ENCODE measurements at regions not wholly inside any gene's neighbourhood (a gene's known extent, or its start where the extent isn't known, plus 50 kb on each side); places are given as distances from the start of the nearest gene placed in this dataset.

DNA sequence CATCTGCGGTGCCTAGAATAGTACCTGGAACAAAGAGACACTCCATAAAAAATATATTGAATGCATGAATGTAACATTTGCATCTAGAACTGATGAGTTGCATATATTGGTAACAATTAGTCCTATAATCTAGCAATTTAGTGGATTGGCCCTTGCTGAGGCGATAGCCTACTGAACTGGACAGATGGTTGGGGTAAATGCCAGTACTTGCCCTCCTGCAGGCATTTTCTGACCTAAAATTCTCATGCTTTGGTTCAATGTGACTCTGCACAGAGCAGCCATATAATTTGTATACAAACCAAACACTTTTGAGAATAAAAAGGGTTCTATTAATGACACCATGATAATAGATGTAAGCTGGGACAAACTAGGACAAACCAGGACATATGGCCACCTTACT lies 313.6 kb downstream of the OLFM3 start:
- no peak for TF ChIP-seq RAD21 (IDR thresholded peaks at IDR 0.05; ENCODE audit: low read depth)
- TF ChIP-seq CEBPB (IDR thresholded peaks at IDR 0.05): no peak
- TF ChIP-seq ZBTB7A (IDR thresholded peaks at IDR 0.05; ENCODE audit: low read depth): no peak
- TF ChIP-seq, protein P1, sequence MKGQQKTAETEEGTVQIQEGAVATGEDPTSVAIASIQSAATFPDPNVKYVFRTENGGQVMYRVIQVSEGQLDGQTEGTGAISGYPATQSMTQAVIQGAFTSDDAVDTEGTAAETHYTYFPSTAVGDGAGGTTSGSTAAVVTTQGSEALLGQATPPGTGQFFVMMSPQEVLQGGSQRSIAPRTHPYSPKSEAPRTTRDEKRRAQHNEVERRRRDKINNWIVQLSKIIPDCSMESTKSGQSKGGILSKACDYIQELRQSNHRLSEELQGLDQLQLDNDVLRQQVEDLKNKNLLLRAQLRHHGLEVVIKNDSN (IDR thresholded peaks at IDR 0.05): no peak
- TF ChIP-seq TCF12 (IDR thresholded peaks at IDR 0.05; ENCODE audit: low read depth): no peak
- TF ChIP-seq, protein P2, sequence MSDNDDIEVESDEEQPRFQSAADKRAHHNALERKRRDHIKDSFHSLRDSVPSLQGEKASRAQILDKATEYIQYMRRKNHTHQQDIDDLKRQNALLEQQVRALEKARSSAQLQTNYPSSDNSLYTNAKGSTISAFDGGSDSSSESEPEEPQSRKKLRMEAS (IDR thresholded peaks at IDR 0.05): no peak
- TF ChIP-seq TEAD4 (IDR thresholded peaks at IDR 0.05): no peak
- no peak for TF ChIP-seq EGR1 (IDR thresholded peaks at IDR 0.05)
- no peak for TF ChIP-seq YY1 (IDR thresholded peaks at IDR 0.05; ENCODE audit: low read depth)
- no peak for TF ChIP-seq NFIC (IDR thresholded peaks at IDR 0.05)
- TF ChIP-seq CREB1 (IDR thresholded peaks at IDR 0.05; ENCODE audit: low read depth): no peak
- TF ChIP-seq FOXM1 (IDR thresholded peaks at IDR 0.05; ENCODE audit: borderline replicate concordance, low read depth): no peak
- TF ChIP-seq, protein P3, sequence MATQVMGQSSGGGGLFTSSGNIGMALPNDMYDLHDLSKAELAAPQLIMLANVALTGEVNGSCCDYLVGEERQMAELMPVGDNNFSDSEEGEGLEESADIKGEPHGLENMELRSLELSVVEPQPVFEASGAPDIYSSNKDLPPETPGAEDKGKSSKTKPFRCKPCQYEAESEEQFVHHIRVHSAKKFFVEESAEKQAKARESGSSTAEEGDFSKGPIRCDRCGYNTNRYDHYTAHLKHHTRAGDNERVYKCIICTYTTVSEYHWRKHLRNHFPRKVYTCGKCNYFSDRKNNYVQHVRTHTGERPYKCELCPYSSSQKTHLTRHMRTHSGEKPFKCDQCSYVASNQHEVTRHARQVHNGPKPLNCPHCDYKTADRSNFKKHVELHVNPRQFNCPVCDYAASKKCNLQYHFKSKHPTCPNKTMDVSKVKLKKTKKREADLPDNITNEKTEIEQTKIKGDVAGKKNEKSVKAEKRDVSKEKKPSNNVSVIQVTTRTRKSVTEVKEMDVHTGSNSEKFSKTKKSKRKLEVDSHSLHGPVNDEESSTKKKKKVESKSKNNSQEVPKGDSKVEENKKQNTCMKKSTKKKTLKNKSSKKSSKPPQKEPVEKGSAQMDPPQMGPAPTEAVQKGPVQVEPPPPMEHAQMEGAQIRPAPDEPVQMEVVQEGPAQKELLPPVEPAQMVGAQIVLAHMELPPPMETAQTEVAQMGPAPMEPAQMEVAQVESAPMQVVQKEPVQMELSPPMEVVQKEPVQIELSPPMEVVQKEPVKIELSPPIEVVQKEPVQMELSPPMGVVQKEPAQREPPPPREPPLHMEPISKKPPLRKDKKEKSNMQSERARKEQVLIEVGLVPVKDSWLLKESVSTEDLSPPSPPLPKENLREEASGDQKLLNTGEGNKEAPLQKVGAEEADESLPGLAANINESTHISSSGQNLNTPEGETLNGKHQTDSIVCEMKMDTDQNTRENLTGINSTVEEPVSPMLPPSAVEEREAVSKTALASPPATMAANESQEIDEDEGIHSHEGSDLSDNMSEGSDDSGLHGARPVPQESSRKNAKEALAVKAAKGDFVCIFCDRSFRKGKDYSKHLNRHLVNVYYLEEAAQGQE (IDR thresholded peaks at IDR 0.05; ENCODE audit: low read depth): no peak

DNA sequence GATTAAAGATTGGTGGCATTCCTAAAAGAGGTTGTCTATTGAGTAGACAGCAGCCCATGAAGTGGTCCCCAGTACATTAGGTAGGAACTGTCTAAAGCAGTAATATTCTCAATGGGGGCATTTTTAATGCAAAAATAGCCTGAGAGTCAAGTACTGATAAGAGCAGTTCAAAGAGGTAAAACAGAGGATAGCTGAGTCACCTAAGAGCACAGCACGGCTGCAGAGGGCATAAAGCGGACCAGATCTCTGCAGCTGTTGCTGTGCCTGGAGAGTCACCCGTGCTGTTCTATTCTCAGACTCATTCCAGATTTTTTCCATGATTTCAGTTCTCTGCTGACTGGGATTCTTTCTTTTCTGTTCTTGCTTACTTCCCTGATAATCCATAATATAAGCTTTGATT lies 313.2 kb downstream of the OLFM3 start:
- TF ChIP-seq FOXM1 (IDR thresholded peaks at IDR 0.05; ENCODE audit: borderline replicate concordance, low read depth) (no peak), RAD21 (IDR thresholded peaks at IDR 0.05; ENCODE audit: low read depth) (no peak), EP300 (IDR thresholded peaks at IDR 0.05; ENCODE audit: borderline replicate concordance) (no peak), ZBTB7A (IDR thresholded peaks at IDR 0.05; ENCODE audit: low read depth) (no peak), TAF1 (IDR thresholded peaks at IDR 0.05; ENCODE audit: low read depth) (no peak), CEBPB (IDR thresholded peaks at IDR 0.05) (no peak), NFIC (IDR thresholded peaks at IDR 0.05) (no peak), EGR1 (IDR thresholded peaks at IDR 0.05) (no peak), YY1 (IDR thresholded peaks at IDR 0.05; ENCODE audit: low read depth) (no peak), CREB1 (IDR thresholded peaks at IDR 0.05; ENCODE audit: low read depth) (no peak), TEAD4 (IDR thresholded peaks at IDR 0.05) (no peak), TCF12 (IDR thresholded peaks at IDR 0.05; ENCODE audit: low read depth) (no peak)
- TF ChIP-seq, protein P3 (IDR thresholded peaks at IDR 0.05; ENCODE audit: low read depth): no peak
- TF ChIP-seq, protein P2 (IDR thresholded peaks at IDR 0.05): no peak
- TF ChIP-seq, protein P1 (IDR thresholded peaks at IDR 0.05): no peak

DNA sequence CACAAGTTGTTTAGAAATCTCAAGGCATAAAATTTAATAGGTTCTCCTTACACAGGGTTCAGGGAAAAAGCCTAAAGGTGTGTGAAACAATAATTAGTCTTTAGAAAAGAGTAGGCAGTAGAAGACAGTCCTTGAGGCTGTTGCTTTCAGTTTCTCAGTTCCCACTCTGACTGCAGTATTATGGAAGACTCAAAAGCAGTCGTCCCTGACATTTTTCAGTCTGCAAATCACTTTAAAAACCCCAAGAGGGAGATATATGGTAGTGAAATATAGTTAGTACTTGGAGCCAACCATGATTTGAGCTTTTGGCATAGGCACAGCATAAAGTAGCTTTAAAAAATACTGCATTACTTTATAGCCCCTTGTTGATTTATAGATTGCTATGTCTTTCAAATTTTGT lies 299.7 kb downstream of the OLFM3 start:
- no peak for TF ChIP-seq TEAD4 (IDR thresholded peaks at IDR 0.05)
- TF ChIP-seq NFIC (IDR thresholded peaks at IDR 0.05): no peak
- TF ChIP-seq YY1 (IDR thresholded peaks at IDR 0.05; ENCODE audit: low read depth): no peak
- no peak for TF ChIP-seq TCF12 (IDR thresholded peaks at IDR 0.05; ENCODE audit: low read depth)
- no peak for TF ChIP-seq EGR1 (IDR thresholded peaks at IDR 0.05)
- TF ChIP-seq, protein P1 (IDR thresholded peaks at IDR 0.05): no peak
- no peak for TF ChIP-seq CEBPB (IDR thresholded peaks at IDR 0.05)
- TF ChIP-seq, protein P3 (IDR thresholded peaks at IDR 0.05; ENCODE audit: low read depth): no peak
- TF ChIP-seq RAD21 (IDR thresholded peaks at IDR 0.05; ENCODE audit: low read depth): no peak
- TF ChIP-seq CREB1 (IDR thresholded peaks at IDR 0.05; ENCODE audit: low read depth): no peak
- TF ChIP-seq, protein P2 (IDR thresholded peaks at IDR 0.05): no peak
- TF ChIP-seq TAF1 (IDR thresholded peaks at IDR 0.05; ENCODE audit: low read depth): no peak
- no peak for TF ChIP-seq FOXM1 (IDR thresholded peaks at IDR 0.05; ENCODE audit: borderline replicate concordance, low read depth)
- TF ChIP-seq EP300 (IDR thresholded peaks at IDR 0.05; ENCODE audit: borderline replicate concordance): no peak
- TF ChIP-seq ZBTB7A (IDR thresholded peaks at IDR 0.05; ENCODE audit: low read depth): no peak

Data from Ishikawa (cell line).